SK-N-SH (cell line): ENCODE measurements at regions not wholly inside any gene's neighbourhood (a gene's known extent, or its start where the extent isn't known, plus 50 kb on each side); places are given as distances from the start of the nearest gene placed in this dataset.

ENCODE experiments used
- POLR2AphosphoS5 ChIP-seq: IDR thresholded peaks from 2 replicates; pipeline ENCODE4 v1.6.1; 2012; ENCODE audit warnings: low read depth, low read length
- RCOR1 ChIP-seq: fragments of 150-350 bp; IDR thresholded peaks from 2 replicates; pipeline ENCODE4 v1.6.1; 2017; ENCODE audit warnings: antibody characterized with exemption, low read length
- SMC3 ChIP-seq: IDR thresholded peaks from 2 replicates; pipeline ENCODE4 v1.6.1; 2012; ENCODE audit warnings: low read depth, low read length, improper control_type of control experiment
- TF ChIP-seq, protein P1 (sequence below): fragments of 200-600 bp; sonication (generic); IDR thresholded peaks from 2 replicates; pipeline ENCODE4 v1.6.1; 2017; ENCODE audit warnings: antibody characterized with exemption, mild to moderate bottlenecking, moderate library complexity
- TF ChIP-seq, protein P2 (sequence below): IDR thresholded peaks from 2 replicates; pipeline ENCODE4 v1.6.1; 2012; ENCODE audit warnings: mild to moderate bottlenecking, low read depth, low read length, moderate library complexity

DNA sequence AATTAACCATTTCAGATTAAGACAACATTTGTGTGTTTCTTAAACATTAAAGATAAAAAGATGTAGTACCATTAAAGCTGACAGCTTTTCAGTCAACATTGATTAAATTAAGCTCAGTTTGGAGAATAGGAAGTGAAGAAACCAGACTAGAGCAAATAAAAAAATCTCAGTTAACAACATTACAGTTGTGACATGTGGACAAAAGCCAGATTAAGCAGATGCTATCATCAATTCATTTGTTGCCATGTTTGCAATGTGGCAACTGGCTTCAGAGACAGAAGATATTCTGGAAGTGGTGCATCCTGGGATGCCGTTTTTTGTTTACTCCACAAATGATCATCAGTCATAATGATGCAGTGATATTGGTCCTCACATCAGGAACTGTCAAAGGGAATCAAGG is 70.3 kb upstream of the CNTLN start:
- TF ChIP-seq, protein P1, sequence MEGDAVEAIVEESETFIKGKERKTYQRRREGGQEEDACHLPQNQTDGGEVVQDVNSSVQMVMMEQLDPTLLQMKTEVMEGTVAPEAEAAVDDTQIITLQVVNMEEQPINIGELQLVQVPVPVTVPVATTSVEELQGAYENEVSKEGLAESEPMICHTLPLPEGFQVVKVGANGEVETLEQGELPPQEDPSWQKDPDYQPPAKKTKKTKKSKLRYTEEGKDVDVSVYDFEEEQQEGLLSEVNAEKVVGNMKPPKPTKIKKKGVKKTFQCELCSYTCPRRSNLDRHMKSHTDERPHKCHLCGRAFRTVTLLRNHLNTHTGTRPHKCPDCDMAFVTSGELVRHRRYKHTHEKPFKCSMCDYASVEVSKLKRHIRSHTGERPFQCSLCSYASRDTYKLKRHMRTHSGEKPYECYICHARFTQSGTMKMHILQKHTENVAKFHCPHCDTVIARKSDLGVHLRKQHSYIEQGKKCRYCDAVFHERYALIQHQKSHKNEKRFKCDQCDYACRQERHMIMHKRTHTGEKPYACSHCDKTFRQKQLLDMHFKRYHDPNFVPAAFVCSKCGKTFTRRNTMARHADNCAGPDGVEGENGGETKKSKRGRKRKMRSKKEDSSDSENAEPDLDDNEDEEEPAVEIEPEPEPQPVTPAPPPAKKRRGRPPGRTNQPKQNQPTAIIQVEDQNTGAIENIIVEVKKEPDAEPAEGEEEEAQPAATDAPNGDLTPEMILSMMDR = no peak
- TF ChIP-seq SMC3 (no peak), POLR2AphosphoS5 (no peak), RCOR1 (peak; percentile 96)
- TF ChIP-seq, protein P2, sequence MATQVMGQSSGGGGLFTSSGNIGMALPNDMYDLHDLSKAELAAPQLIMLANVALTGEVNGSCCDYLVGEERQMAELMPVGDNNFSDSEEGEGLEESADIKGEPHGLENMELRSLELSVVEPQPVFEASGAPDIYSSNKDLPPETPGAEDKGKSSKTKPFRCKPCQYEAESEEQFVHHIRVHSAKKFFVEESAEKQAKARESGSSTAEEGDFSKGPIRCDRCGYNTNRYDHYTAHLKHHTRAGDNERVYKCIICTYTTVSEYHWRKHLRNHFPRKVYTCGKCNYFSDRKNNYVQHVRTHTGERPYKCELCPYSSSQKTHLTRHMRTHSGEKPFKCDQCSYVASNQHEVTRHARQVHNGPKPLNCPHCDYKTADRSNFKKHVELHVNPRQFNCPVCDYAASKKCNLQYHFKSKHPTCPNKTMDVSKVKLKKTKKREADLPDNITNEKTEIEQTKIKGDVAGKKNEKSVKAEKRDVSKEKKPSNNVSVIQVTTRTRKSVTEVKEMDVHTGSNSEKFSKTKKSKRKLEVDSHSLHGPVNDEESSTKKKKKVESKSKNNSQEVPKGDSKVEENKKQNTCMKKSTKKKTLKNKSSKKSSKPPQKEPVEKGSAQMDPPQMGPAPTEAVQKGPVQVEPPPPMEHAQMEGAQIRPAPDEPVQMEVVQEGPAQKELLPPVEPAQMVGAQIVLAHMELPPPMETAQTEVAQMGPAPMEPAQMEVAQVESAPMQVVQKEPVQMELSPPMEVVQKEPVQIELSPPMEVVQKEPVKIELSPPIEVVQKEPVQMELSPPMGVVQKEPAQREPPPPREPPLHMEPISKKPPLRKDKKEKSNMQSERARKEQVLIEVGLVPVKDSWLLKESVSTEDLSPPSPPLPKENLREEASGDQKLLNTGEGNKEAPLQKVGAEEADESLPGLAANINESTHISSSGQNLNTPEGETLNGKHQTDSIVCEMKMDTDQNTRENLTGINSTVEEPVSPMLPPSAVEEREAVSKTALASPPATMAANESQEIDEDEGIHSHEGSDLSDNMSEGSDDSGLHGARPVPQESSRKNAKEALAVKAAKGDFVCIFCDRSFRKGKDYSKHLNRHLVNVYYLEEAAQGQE = no peak
